ENCODE measurements at regions not wholly inside any gene's neighbourhood (a gene's known extent, or its start where the extent isn't known, plus 50 kb on each side); places are given as distances from the start of the nearest gene placed in this dataset.

GRCh38 chr22:48955351-48956311 is 872.0 kb downstream of the BRD1 start:
- no peak for FAIRE-seq
- no peak for DNase-seq (ENCODE audit: insufficient read length, low spot score)
- TF ChIP-seq CTCF (IDR thresholded peaks at IDR 0.05; ENCODE audit: insufficient read depth, missing control alignments), result no peak

GRCh38 chr22:48954781-48955311 is 872.8 kb downstream of the BRD1 start:
- TF ChIP-seq CTCF (IDR thresholded peaks at IDR 0.05; ENCODE audit: insufficient read depth, missing control alignments), result no peak
- FAIRE-seq, result no peak
- no peak for DNase-seq (ENCODE audit: insufficient read length, low spot score)

- DNase-seq (ENCODE audit: insufficient read length, low spot score), result no peak
- FAIRE-seq, result no peak
- no peak for TF ChIP-seq CTCF (IDR thresholded peaks at IDR 0.05; ENCODE audit: insufficient read depth, missing control alignments)
These were observed 873.8 kb downstream of the BRD1 start for GRCh38 chr22:48953830-48954229.

GRCh38 chr22:48953103-48953720 is 874.5 kb downstream of the BRD1 start:
- no peak for TF ChIP-seq CTCF (IDR thresholded peaks at IDR 0.05; ENCODE audit: insufficient read depth, missing control alignments)
- no peak for FAIRE-seq
- no peak for DNase-seq (ENCODE audit: insufficient read length, low spot score)

- DNase-seq (ENCODE audit: insufficient read length, low spot score), result no peak
- no peak for FAIRE-seq
- no peak for TF ChIP-seq CTCF (IDR thresholded peaks at IDR 0.05; ENCODE audit: insufficient read depth, missing control alignments)
These were observed 875.2 kb downstream of the BRD1 start for GRCh38 chr22:48952256-48953102.

- no peak for TF ChIP-seq CTCF (IDR thresholded peaks at IDR 0.05; ENCODE audit: insufficient read depth, missing control alignments)
- FAIRE-seq (no peak), DNase-seq (ENCODE audit: insufficient read length, low spot score) (no peak)
These were observed 875.8 kb downstream of the BRD1 start for GRCh38 chr22:48951836-48952235.

All from D721Med (cell line).